Vagina (tissue), 2 donors: ENCODE measurements at regions not wholly inside any gene's neighbourhood (a gene's known extent, or its start where the extent isn't known, plus 50 kb on each side); places are given as distances from the start of the nearest gene placed in this dataset.

ENCODE experiments used
- POLR2AphosphoS5 ChIP-seq, 2 donors: sonication (generic); formaldehyde crosslinking; IDR thresholded peaks; one replicate each; pipeline ENCODE4 v1.9.0; 2017; ENCODE audit warnings: antibody characterized with exemption in 2 of 2, mild to moderate bottlenecking in 2 of 2, low read depth in 1 of 2; ENCODE audit not compliant: insufficient read depth in 1 of 2
- TF ChIP-seq, protein P1 (sequence below), 3 experiments: fragments of 450-650 bp in 2 of 3; fragments of 200-600 bp in 1 of 3; sonication (generic) in 1 of 3; IDR thresholded peaks; one replicate each; pipeline ENCODE4 v1.5.1; 2017 to 2019; ENCODE audit warnings: antibody characterized with exemption in 3 of 3, mild to moderate bottlenecking in 2 of 3, moderate library complexity in 2 of 3

DNA sequence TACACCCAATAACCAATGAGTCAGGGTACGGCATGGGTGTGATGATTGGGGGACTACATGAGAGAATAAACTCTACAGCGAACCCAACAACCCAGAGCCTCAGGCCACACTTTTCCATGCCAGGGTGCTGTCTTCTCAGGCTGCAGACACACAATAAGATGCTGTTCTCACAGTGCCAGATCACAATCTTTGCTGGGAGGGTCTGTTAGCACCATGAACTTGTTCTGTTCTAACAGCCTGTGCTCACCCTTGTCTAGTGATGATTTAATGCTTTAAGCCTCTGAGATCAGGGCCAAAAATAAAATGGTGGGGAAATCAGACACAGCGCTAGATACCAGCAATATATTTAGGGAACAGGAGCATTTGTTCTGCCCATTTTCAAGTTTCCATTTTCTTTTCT lies 621.9 kb upstream of the TBX3 start:
- TF ChIP-seq POLR2AphosphoS5 (IDR thresholded peaks at IDR 0.05; ENCODE audit: insufficient read depth in 1 of 2, low read depth in 1 of 2): no peak
- TF ChIP-seq, protein P1, sequence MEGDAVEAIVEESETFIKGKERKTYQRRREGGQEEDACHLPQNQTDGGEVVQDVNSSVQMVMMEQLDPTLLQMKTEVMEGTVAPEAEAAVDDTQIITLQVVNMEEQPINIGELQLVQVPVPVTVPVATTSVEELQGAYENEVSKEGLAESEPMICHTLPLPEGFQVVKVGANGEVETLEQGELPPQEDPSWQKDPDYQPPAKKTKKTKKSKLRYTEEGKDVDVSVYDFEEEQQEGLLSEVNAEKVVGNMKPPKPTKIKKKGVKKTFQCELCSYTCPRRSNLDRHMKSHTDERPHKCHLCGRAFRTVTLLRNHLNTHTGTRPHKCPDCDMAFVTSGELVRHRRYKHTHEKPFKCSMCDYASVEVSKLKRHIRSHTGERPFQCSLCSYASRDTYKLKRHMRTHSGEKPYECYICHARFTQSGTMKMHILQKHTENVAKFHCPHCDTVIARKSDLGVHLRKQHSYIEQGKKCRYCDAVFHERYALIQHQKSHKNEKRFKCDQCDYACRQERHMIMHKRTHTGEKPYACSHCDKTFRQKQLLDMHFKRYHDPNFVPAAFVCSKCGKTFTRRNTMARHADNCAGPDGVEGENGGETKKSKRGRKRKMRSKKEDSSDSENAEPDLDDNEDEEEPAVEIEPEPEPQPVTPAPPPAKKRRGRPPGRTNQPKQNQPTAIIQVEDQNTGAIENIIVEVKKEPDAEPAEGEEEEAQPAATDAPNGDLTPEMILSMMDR (IDR thresholded peaks at IDR 0.05): no peak
